CD14-positive monocyte (primary cell): ENCODE measurements at regions not wholly inside any gene's neighbourhood (a gene's known extent, or its start where the extent isn't known, plus 50 kb on each side); places are given as distances from the start of the nearest gene placed in this dataset. TPM values are rescaled to one million over a fixed set of nuclear protein-coding genes. Genes with fewer than 3 reads are reported as not detected.

ENCODE experiments used
- DNase-seq, 3 donors: peaks; one replicate each; pipeline ENCODE4 v3.0.0-alpha.2; 2011 to 2022
- H2AFZ ChIP-seq: 2 replicates; pipeline ENCODE4 v1.6.0; 2012; ENCODE audit warnings: mild to moderate bottlenecking, low read depth, low read length, inconsistent platforms; ENCODE audit not compliant: insufficient read depth, poor library complexity, severe bottlenecking
- H3K27ac ChIP-seq, 2 donors: 1 replicate in 1 of 2; 2 replicates in 1 of 2; pipeline ENCODE4 v1.5.1; 2012 to 2013; ENCODE audit warnings: low read length in 2 of 2, control low read depth in 1 of 2, inconsistent platforms in 1 of 2, low read depth in 1 of 2, mild to moderate bottlenecking in 1 of 2
- H3K27me3 ChIP-seq, 2 donors: one replicate each; pipeline versions ENCODE4 v1.6.0 to v1.6.1; 2011 to 2013; ENCODE audit warnings: low read length in 2 of 2; ENCODE audit not compliant: control insufficient read depth in 2 of 2, insufficient read depth in 2 of 2
- H3K36me3 ChIP-seq, 2 donors: replicated peaks in 1 of 2; 1 replicate in 1 of 2; 2 replicates in 1 of 2; pipeline versions ENCODE4 v1.5.1 to v1.6.1; 2012 to 2013; ENCODE audit warnings: low read length in 2 of 2, control low read depth in 1 of 2, inconsistent platforms in 1 of 2, mild to moderate bottlenecking in 1 of 2; ENCODE audit not compliant: insufficient read depth in 2 of 2, control insufficient read depth in 1 of 2
- H3K4me1 ChIP-seq, 2 donors: 1 replicate in 1 of 2; 2 replicates in 1 of 2; pipeline versions ENCODE4 v1.5.1 to v1.6.1; 2012 to 2013; ENCODE audit warnings: low read length in 2 of 2, control low read depth in 1 of 2, inconsistent platforms in 1 of 2, mild to moderate bottlenecking in 1 of 2, moderate library complexity in 1 of 2; ENCODE audit not compliant: insufficient read depth in 2 of 2, control insufficient read depth in 1 of 2
- H3K4me2 ChIP-seq: replicated peaks from 2 replicates; pipeline ENCODE3; 2012; ENCODE audit warnings: low read length, moderate library complexity, mild to moderate bottlenecking; ENCODE audit not compliant: poor library complexity, severe bottlenecking; ENCODE audit errors: extremely low read depth
- H3K4me3 ChIP-seq, 3 experiments: fragments of 200-600 bp in 1 of 3; sonication (generic) in 1 of 3; replicated peaks in 1 of 3; 1 replicate in 2 of 3; 2 replicates in 1 of 3; pipeline ENCODE4 v1.5.1; 2011 to 2013; ENCODE audit warnings: low read length in 3 of 3, mild to moderate bottlenecking in 3 of 3, control low read depth in 2 of 3, low read depth in 2 of 3, inconsistent platforms in 1 of 3, moderate library complexity in 1 of 3
- H3K79me2 ChIP-seq: 2 replicates; pipeline ENCODE4 v1.6.0; 2012; ENCODE audit warnings: mild to moderate bottlenecking, control low read depth, inconsistent platforms, low read length, moderate library complexity; ENCODE audit not compliant: insufficient read depth
- H3K9ac ChIP-seq: 2 replicates; pipeline ENCODE4 v1.6.0; 2017; ENCODE audit warnings: low read length, mild to moderate bottlenecking; ENCODE audit not compliant: insufficient read depth, poor library complexity, severe bottlenecking
- H3K9me3 ChIP-seq, 2 donors: replicated peaks in 1 of 2; 1 replicate in 1 of 2; 2 replicates in 1 of 2; pipeline versions ENCODE4 v1.5.1 to v1.6.1; 2012 to 2013; ENCODE audit warnings: low read length in 2 of 2, control low read depth in 1 of 2; ENCODE audit not compliant: control insufficient read depth in 1 of 2, insufficient read depth in 1 of 2
- H4K20me1 ChIP-seq: 2 replicates; pipeline ENCODE4 v1.6.0; 2012; ENCODE audit warnings: mild to moderate bottlenecking, low read length, control low read depth, moderate library complexity; ENCODE audit not compliant: insufficient read depth
- H3K27ac Mint-ChIP-seq, 7 donors: one replicate each; pipeline ENCODE4 v1.8.0; 2020; ENCODE audit warnings: mild to moderate bottlenecking in 7 of 7, mixed read lengths in 7 of 7, moderate library complexity in 6 of 7, inconsistent platforms in 2 of 7
- H3K27me3 Mint-ChIP-seq, 3 donors: one replicate each; pipeline ENCODE4 v1.8.0; 2021 to 2022; ENCODE audit warnings: low read depth in 3 of 3, mild to moderate bottlenecking in 3 of 3, mixed read lengths in 3 of 3, moderate library complexity in 3 of 3, inconsistent platforms in 1 of 3
- H3K36me3 Mint-ChIP-seq, 2 donors: one replicate each; pipeline ENCODE4 v1.8.0; 2020; ENCODE audit warnings: mixed read lengths in 2 of 2, inconsistent platforms in 1 of 2, mild to moderate bottlenecking in 1 of 2
- H3K4me1 Mint-ChIP-seq: one replicate; pipeline ENCODE4 v1.8.0; 2020; ENCODE audit warnings: mild to moderate bottlenecking, mixed read lengths
- H3K4me3 Mint-ChIP-seq, 2 donors: one replicate each; pipeline ENCODE4 v1.8.0; 2020; ENCODE audit warnings: mild to moderate bottlenecking in 2 of 2, mixed read lengths in 2 of 2, moderate library complexity in 1 of 2
- H3K9me3 Mint-ChIP-seq, 7 donors: one replicate each; pipeline ENCODE4 v1.8.0; 2020 to 2022; ENCODE audit warnings: mixed read lengths in 7 of 7, mild to moderate bottlenecking in 6 of 7, moderate library complexity in 6 of 7, inconsistent platforms in 2 of 7
- CTCF ChIP-seq: fragments of 200-600 bp; IDR thresholded peaks from one replicate; pipeline ENCODE4 v1.8.0; 2022; ENCODE audit warnings: antibody characterized with exemption, mild to moderate bottlenecking
- WGBS: methylation state at CpG from one replicate; pipeline ENCODE4 v1.1.5; 2013; ENCODE audit warnings: missing lambda C conversion rate; ENCODE audit not compliant: insufficient coverage; 5-methylcytosine and 5-hydroxymethylcytosine counted together
- intact Hi-C, 2 donors: fragments of 100-400 bp; cut with micrococcal nuclease; formaldehyde crosslinking; loops; one replicate each; pipeline versions ENCODE4 v1.15.0 to v1.15.1; 2023
- small RNA-seq: library from RNA; depleted of rRNA; stranded (forward); fragments of <200 nt; gene quantifications from one replicate; pipeline ENCODE3, GENCODE V24; 2012; ENCODE audit warnings: low read depth; ENCODE audit not compliant: insufficient read length

- Histone ChIP-seq H3K4me3 (no peak overlapping the region), H3K9me3 (no peaks in the 10 kb centered on the region), H3K4me1 (no peaks in the 10 kb centered on the region), H3K4me2 (no peak overlapping the region), H4K20me1 (no peaks in the 10 kb centered on the region), H3K36me3 (no peaks in the 10 kb centered on the region), H2AFZ (no peak overlapping the region), H3K9ac (no peak overlapping the region), H3K27me3 (no peaks in the 10 kb centered on the region), H3K79me2 (no peaks in the 10 kb centered on the region), H3K27ac (no peak overlapping the region)
- Mint-ChIP-seq H3K4me3 (no peak overlapping the region), H3K36me3 (no peaks in the 10 kb centered on the region), H3K27ac (no peak overlapping the region), H3K9me3 (peaks cover 0 to 3% (median 0%) of the 10 kb centered on the region in 7 donors), H3K27me3 (peaks cover 0 to 5% (median 2%) of the 10 kb centered on the region in 3 donors), H3K4me1 (no peaks in the 10 kb centered on the region)
- TF ChIP-seq CTCF: no peak
- WGBS: 100% methylated on average over 1 of the region's 1 CpG
- no peak for DNase-seq
- intact Hi-C loops: no loop called here
Observed at GRCh38 chr18:64199581-64199980, 50.7 kb upstream of the LINC00305 start.

Small RNA genes in the stretch of these regions (small RNA-seq; reads per million reads assigned to genes)
- gene AC027506.1: not detected
